CD4-positive, alpha-beta T cell (primary cell): ENCODE measurements at regions not wholly inside any gene's neighbourhood (a gene's known extent, or its start where the extent isn't known, plus 50 kb on each side); places are given as distances from the start of the nearest gene placed in this dataset.
A peak's percentile ranks its signal among the peaks of the same experiment; 100 is the strongest.
"Not testable (repeated sequence)": the region's sequence is repeated elsewhere in the genome, so short reads cannot be mapped to it uniquely, and the experiment has no call there.

Experiments
- ATAC-seq: fragments of 200-7000 bp; cut with Tn5 transposase; one replicate; pipeline ENCODE4 v1.10.0; 2022; ENCODE audit warnings: mild to moderate bottlenecking; ENCODE audit not compliant: poor library complexity
- CTCF ChIA-PET: fragments of 350-600 bp; sonication (Branson Sonifier 250); formaldehyde crosslinking; loops from one replicate; lab custom pipeline; 2021; ENCODE audit warnings: antibody characterized with exemption, inconsistent platforms; lab: Charles Lee
- POLR2A ChIA-PET: fragments of 350-600 bp; sonication (Branson Sonifier 250); formaldehyde crosslinking; loops from one replicate; lab custom pipeline; 2021; ENCODE audit warnings: antibody characterized with exemption, inconsistent platforms; lab: Charles Lee
- DNase-seq, 14 experiments: peaks; one replicate each; pipeline ENCODE4 v3.0.0-alpha.2; 2013 to 2020; ENCODE audit warnings: mixed read lengths in 2 of 14
- H3K27ac ChIP-seq, 2 donors: one replicate each; pipeline versions ENCODE4 v1.5.1 to v1.7.0; 2013; ENCODE audit warnings: low read length in 2 of 2, low read depth in 1 of 2, mild to moderate bottlenecking in 1 of 2
- H3K27me3 ChIP-seq, 2 experiments: 1 replicate in 1 of 2; 2 replicates in 1 of 2; pipeline versions ENCODE4 v1.6.1 to v1.7.0; 2013; ENCODE audit warnings: low read length in 2 of 2, control low read depth in 1 of 2, mild to moderate bottlenecking in 1 of 2, moderate library complexity in 1 of 2; ENCODE audit not compliant: insufficient read depth in 2 of 2, control insufficient read depth in 1 of 2
- H3K36me3 ChIP-seq: one replicate; pipeline ENCODE4 v1.6.1; 2013; ENCODE audit warnings: low read length, control low read depth; ENCODE audit not compliant: insufficient read depth
- H3K4me1 ChIP-seq: one replicate; pipeline ENCODE4 v1.6.1; 2013; ENCODE audit warnings: low read length, control low read depth; ENCODE audit not compliant: insufficient read depth
- H3K4me3 ChIP-seq: one replicate; pipeline ENCODE4 v1.5.1; 2013; ENCODE audit warnings: mild to moderate bottlenecking, low read length, moderate library complexity
- H3K9me3 ChIP-seq, 2 experiments: 1 replicate in 1 of 2; 2 replicates in 1 of 2; pipeline versions ENCODE4 v1.6.1 to v1.7.0; 2013; ENCODE audit warnings: low read length in 2 of 2, mild to moderate bottlenecking in 2 of 2, control low read depth in 1 of 2, moderate library complexity in 1 of 2; ENCODE audit not compliant: control insufficient read depth in 1 of 2, insufficient read depth in 1 of 2
- H3K27ac Mint-ChIP-seq: one replicate; pipeline ENCODE4 v1.8.0; 2020; ENCODE audit warnings: mixed read lengths
- H3K27me3 Mint-ChIP-seq: one replicate; pipeline ENCODE4 v1.8.0; 2021; ENCODE audit warnings: mixed read lengths
- H3K36me3 Mint-ChIP-seq: one replicate; pipeline ENCODE4 v1.8.0; 2021; ENCODE audit warnings: low read depth, mixed read lengths
- H3K4me1 Mint-ChIP-seq: one replicate; pipeline ENCODE4 v1.8.0; 2021; ENCODE audit warnings: low read depth, mixed read lengths
- H3K4me3 Mint-ChIP-seq: one replicate; pipeline ENCODE4 v1.8.0; 2020; ENCODE audit warnings: mild to moderate bottlenecking, mixed read lengths
- H3K9me3 Mint-ChIP-seq: one replicate; pipeline ENCODE4 v1.8.0; 2020; ENCODE audit warnings: mixed read lengths
- CTCF ChIP-seq: fragments of 200-600 bp; IDR thresholded peaks from one replicate; pipeline ENCODE4 v1.8.0; 2022; ENCODE audit warnings: antibody characterized with exemption, mild to moderate bottlenecking
- intact Hi-C, 2 experiments: fragments of 100-400 bp; cut with DNase I in 1 of 2; cut with micrococcal nuclease in 1 of 2; formaldehyde crosslinking; loops; one replicate each; pipeline versions ENCODE4 v1.15.1 to v1.9.0; 2023 to 2025; cut with DNase I, micrococcal nuclease

GRCh38 chr7:68629-69028 is 123.7 kb upstream of the FAM20C start:
- no peak for TF ChIP-seq CTCF
- H3K27me3 Mint-ChIP-seq = peaks cover 5% of the 10 kb centered on the region
- H3K9me3 Mint-ChIP-seq = no peaks in the 10 kb centered on the region
- peak in 1 of 14 experiments; percentile 6 for DNase-seq
- no peak overlapping the region for H3K27ac ChIP-seq
- no peaks in the 10 kb centered on the region for H3K27me3 ChIP-seq
- no peak overlapping the region for H3K27ac Mint-ChIP-seq
- no peak overlapping the region for H3K4me3 ChIP-seq
- ChIA-PET POLR2A (no interaction called here), CTCF (no interaction called here)
- ATAC-seq = no peak
- H3K4me1 Mint-ChIP-seq = no peaks in the 10 kb centered on the region
- H3K4me1 ChIP-seq = no peaks in the 10 kb centered on the region
- no peak overlapping the region for H3K4me3 Mint-ChIP-seq
- H3K9me3 ChIP-seq = no peaks in the 10 kb centered on the region
- H3K36me3 ChIP-seq = no peaks in the 10 kb centered on the region
- H3K36me3 Mint-ChIP-seq = no peaks in the 10 kb centered on the region
- intact Hi-C loops = no loop called here

- H3K9me3 ChIP-seq, H3K9me3 Mint-ChIP-seq, POLR2A ChIA-PET, H3K27me3 Mint-ChIP-seq, H3K4me1 Mint-ChIP-seq, H3K27ac Mint-ChIP-seq, ATAC-seq, H3K4me3 Mint-ChIP-seq, H3K4me1 ChIP-seq, intact Hi-C loops, DNase-seq, H3K4me3 ChIP-seq, CTCF ChIA-PET, H3K27ac ChIP-seq, H3K27me3 ChIP-seq, H3K36me3 Mint-ChIP-seq, H3K36me3 ChIP-seq: not testable (repeated sequence)
These were observed 123.3 kb upstream of the FAM20C start for GRCh38 chr7:69052-69451.

GRCh38 chr7:69499-70123 is 122.8 kb upstream of the FAM20C start:
- H3K4me3 ChIP-seq, H3K27me3 ChIP-seq, H3K4me1 ChIP-seq, H3K27me3 Mint-ChIP-seq, intact Hi-C loops, ATAC-seq, CTCF ChIA-PET, H3K9me3 Mint-ChIP-seq, H3K36me3 Mint-ChIP-seq, H3K27ac Mint-ChIP-seq, POLR2A ChIA-PET, H3K4me3 Mint-ChIP-seq, H3K27ac ChIP-seq, H3K36me3 ChIP-seq, H3K9me3 ChIP-seq, H3K4me1 Mint-ChIP-seq, DNase-seq: not testable (repeated sequence)

GRCh38 chr7:70207-70606 is 122.2 kb upstream of the FAM20C start:
- H3K9me3 ChIP-seq, ATAC-seq, H3K4me1 Mint-ChIP-seq, H3K9me3 Mint-ChIP-seq, H3K4me3 ChIP-seq, H3K27ac ChIP-seq, H3K4me1 ChIP-seq, POLR2A ChIA-PET, H3K36me3 ChIP-seq, H3K27ac Mint-ChIP-seq, DNase-seq, H3K36me3 Mint-ChIP-seq, H3K27me3 ChIP-seq, H3K27me3 Mint-ChIP-seq, intact Hi-C loops, CTCF ChIA-PET, H3K4me3 Mint-ChIP-seq: not testable (repeated sequence)

GRCh38 chr7:70989-71388 is 121.4 kb upstream of the FAM20C start:
- H3K27ac Mint-ChIP-seq, H3K36me3 ChIP-seq, H3K4me1 Mint-ChIP-seq, DNase-seq, POLR2A ChIA-PET, H3K27me3 ChIP-seq, H3K9me3 Mint-ChIP-seq, H3K36me3 Mint-ChIP-seq, H3K4me3 Mint-ChIP-seq, H3K9me3 ChIP-seq, H3K27ac ChIP-seq, intact Hi-C loops, H3K27me3 Mint-ChIP-seq, ATAC-seq, CTCF ChIA-PET, H3K4me1 ChIP-seq, H3K4me3 ChIP-seq: not testable (repeated sequence)

GRCh38 chr7:72266-73057 is 119.9 kb upstream of the FAM20C start:
- CTCF ChIA-PET, ATAC-seq, H3K4me3 ChIP-seq, POLR2A ChIA-PET, intact Hi-C loops, H3K36me3 ChIP-seq, H3K4me1 ChIP-seq, DNase-seq, H3K27ac Mint-ChIP-seq, H3K4me1 Mint-ChIP-seq, H3K27ac ChIP-seq, H3K9me3 Mint-ChIP-seq, H3K36me3 Mint-ChIP-seq, H3K27me3 Mint-ChIP-seq, H3K27me3 ChIP-seq, H3K9me3 ChIP-seq, H3K4me3 Mint-ChIP-seq: not testable (repeated sequence)
